ENCODE measurements at regions not wholly inside any gene's neighbourhood (a gene's known extent, or its start where the extent isn't known, plus 50 kb on each side); places are given as distances from the start of the nearest gene placed in this dataset.

DNA sequence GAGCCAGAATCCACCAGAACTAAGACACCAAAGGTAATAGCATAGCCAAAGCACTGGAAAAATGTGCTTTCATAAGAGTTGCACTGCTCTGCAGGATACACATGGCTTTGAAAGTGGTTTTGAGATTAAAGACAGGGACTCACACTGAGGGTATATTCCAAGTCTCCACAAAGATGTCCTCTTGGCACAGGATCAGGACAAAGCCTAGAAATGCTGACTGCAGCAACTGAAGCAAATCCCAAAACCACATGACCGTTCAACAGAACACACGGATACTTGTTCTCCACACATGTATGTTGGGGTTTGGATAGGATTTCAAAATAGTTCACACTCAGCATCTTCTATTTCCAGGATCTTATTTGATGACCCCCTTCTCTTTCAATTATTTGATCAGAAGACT is 364.3 kb upstream of the HSF2 start:
- ChIA-PET CTCF (no interaction called here), POLR2A (ENCODE audit: low non-redundant PET) (no interaction called here)
- H3K27ac ChIP-seq: no peak overlapping the region
- TF ChIP-seq, protein P1, sequence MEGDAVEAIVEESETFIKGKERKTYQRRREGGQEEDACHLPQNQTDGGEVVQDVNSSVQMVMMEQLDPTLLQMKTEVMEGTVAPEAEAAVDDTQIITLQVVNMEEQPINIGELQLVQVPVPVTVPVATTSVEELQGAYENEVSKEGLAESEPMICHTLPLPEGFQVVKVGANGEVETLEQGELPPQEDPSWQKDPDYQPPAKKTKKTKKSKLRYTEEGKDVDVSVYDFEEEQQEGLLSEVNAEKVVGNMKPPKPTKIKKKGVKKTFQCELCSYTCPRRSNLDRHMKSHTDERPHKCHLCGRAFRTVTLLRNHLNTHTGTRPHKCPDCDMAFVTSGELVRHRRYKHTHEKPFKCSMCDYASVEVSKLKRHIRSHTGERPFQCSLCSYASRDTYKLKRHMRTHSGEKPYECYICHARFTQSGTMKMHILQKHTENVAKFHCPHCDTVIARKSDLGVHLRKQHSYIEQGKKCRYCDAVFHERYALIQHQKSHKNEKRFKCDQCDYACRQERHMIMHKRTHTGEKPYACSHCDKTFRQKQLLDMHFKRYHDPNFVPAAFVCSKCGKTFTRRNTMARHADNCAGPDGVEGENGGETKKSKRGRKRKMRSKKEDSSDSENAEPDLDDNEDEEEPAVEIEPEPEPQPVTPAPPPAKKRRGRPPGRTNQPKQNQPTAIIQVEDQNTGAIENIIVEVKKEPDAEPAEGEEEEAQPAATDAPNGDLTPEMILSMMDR (conservative IDR thresholded peaks at IDR 0.05; ENCODE audit: low read depth): no peak
- no peak for DNase-seq (ENCODE audit: low spot score)

- TF ChIP-seq, protein P1 (conservative IDR thresholded peaks at IDR 0.05; ENCODE audit: low read depth): no peak
- no peak overlapping the region for H3K27ac ChIP-seq
- no peak for DNase-seq (ENCODE audit: low spot score)
- CTCF ChIA-PET: no interaction called here
- POLR2A ChIA-PET (ENCODE audit: low non-redundant PET): no interaction called here
Measured at GRCh38 chr6:122040261-122040660, 359.2 kb upstream of the HSF2 start.

GRCh38 chr6:122042380-122042779 is 357.1 kb upstream of the HSF2 start:
- TF ChIP-seq, protein P1 (conservative IDR thresholded peaks at IDR 0.05; ENCODE audit: low read depth): no peak
- DNase-seq (ENCODE audit: low spot score): no peak
- no peak overlapping the region for H3K27ac ChIP-seq
- ChIA-PET CTCF (no interaction called here), POLR2A (ENCODE audit: low non-redundant PET) (no interaction called here)

DNA sequence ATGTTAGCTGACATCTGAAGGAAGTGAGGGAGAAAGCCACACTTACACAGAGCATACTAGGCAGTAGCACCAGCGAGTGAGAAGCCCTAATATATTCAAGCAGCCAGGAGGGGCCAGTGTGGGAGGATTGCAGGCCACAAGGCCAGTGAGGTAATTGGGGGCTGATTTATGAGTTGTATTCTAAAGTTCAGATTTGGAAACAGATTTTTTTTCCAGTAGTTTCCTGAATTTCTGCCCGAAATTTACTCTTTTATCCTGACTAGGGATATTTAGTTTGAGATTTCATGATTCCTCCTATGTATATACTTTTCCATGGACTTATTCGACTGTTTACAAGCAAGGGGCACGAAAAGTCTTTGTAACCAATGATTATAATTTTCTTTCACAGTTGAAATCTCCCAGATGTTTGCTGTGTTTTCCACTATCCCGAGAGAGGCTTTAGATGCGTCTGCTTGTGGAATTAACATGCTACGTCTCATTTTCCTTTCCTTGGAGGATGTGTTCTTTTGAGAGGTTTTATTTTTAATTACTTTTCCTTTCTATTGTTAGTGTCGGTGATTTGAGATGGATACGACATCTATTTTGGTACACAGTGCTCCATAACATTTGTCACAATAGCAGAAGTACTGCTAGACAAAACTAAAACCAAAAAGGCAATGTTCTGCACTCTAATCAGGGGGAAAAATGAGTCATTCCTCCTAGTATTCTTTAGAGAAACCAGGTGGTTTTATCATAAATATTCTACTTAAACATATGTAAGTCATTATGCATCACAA is 356.3 kb upstream of the HSF2 start:
- ChIA-PET POLR2A (ENCODE audit: low non-redundant PET) (no interaction called here), CTCF (no interaction called here)
- DNase-seq (ENCODE audit: low spot score): no peak
- TF ChIP-seq, protein P1 (conservative IDR thresholded peaks at IDR 0.05; ENCODE audit: low read depth): no peak
- H3K27ac ChIP-seq: no peak overlapping the region

- ChIA-PET CTCF (no interaction called here), POLR2A (ENCODE audit: low non-redundant PET) (no interaction called here)
- TF ChIP-seq, protein P1 (conservative IDR thresholded peaks at IDR 0.05; ENCODE audit: low read depth): no peak
- no peak for DNase-seq (ENCODE audit: low spot score)
- H3K27ac ChIP-seq: no peak overlapping the region
Measured at GRCh38 chr6:122048570-122048969, 350.9 kb upstream of the HSF2 start.

DNA sequence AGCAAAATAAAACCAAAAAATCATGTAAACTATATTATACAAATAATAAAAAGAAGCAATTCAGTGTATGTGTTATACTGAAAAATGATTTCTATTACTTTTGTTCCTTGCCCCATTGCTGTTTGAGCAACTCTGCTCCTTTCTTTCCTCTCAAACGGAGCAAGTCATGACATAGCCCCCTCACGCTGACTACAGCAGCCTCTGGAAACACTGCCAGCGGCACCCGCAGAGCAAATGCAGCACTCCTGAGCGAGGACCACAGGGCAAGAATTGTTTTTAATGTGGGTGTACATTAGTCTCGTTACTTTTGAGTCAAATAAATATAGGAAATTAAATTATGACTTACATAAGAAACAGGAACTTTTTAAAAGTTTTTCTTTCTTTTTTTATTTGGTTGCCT is 350.1 kb upstream of the HSF2 start:
- TF ChIP-seq, protein P1 (conservative IDR thresholded peaks at IDR 0.05; ENCODE audit: low read depth): no peak
- DNase-seq (ENCODE audit: low spot score): peak; percentile 6
- no peak overlapping the region for H3K27ac ChIP-seq
- ChIA-PET POLR2A (ENCODE audit: low non-redundant PET) (no interaction called here), CTCF (no interaction called here)

Measured in RWPE1 (cell line).